ENCODE measurements at regions not wholly inside any gene's neighbourhood (a gene's known extent, or its start where the extent isn't known, plus 50 kb on each side); places are given as distances from the start of the nearest gene placed in this dataset.

- no peak overlapping the region for H3K4me2 ChIP-seq (ENCODE audit: low read length)
- H4K20me1 ChIP-seq (ENCODE audit: low read length), result no peaks in the 10 kb centered on the region
- H3K9ac ChIP-seq (ENCODE audit: low read length), result no peak overlapping the region
- no peaks in the 10 kb centered on the region for H3K9me2 ChIP-seq (replicated peaks; ENCODE audit: low read length)
- TF ChIP-seq EZH2phosphoT487 (IDR thresholded peaks at IDR 0.05; ENCODE audit: borderline replicate concordance, low read length) (no peak), EZH2 (IDR thresholded peaks at IDR 0.05; ENCODE audit: low read length, unreplicated experiment) (no peak), CTCF (conservative IDR thresholded peaks at IDR 0.05; ENCODE audit: low read depth, low read length) (no peak)
- H3K36me3 ChIP-seq (ENCODE audit: low read depth, low read length), result no peaks in the 10 kb centered on the region
- no peak for DNase-seq
- H3K4me1 ChIP-seq (ENCODE audit: insufficient read depth, low read length), result peaks cover 8% of the 10 kb centered on the region; the same call in 1 of the 2 replicates
- ChIA-PET CTCF (no interaction called here), POLR2A (ENCODE audit: unreplicated experiment) (no interaction called here)
- no peak for ATAC-seq
- H3K79me2 ChIP-seq (ENCODE audit: low read length), result no peaks in the 10 kb centered on the region
- no peaks in the 10 kb centered on the region for H3K9me3 ChIP-seq (ENCODE audit: low read length)
- no peak overlapping the region for H3K4me3 ChIP-seq (ENCODE audit: low read length)
- intact Hi-C loops (cut with micrococcal nuclease), result no loop called here
- H3K27me3 ChIP-seq (ENCODE audit: low read length), result no peaks in the 10 kb centered on the region
- H2AFZ ChIP-seq (ENCODE audit: low read length), result no peak overlapping the region
- no peaks in the 10 kb centered on the region for H3F3A ChIP-seq (ENCODE audit: low read length, unreplicated experiment)
- BruUV-seq (replicated peaks), result no TSS peak
- H3K27ac ChIP-seq (ENCODE audit: low read length), result no peak overlapping the region
These were observed 505.9 kb downstream of the MED13L start for GRCh38 chr12:115771601-115772000.

- Histone ChIP-seq H3K4me1 (ENCODE audit: insufficient read depth, low read length) (peaks cover 8% of the 10 kb centered on the region; the same call in 1 of the 2 replicates), H3F3A (ENCODE audit: low read length, unreplicated experiment) (no peaks in the 10 kb centered on the region), H3K4me2 (ENCODE audit: low read length) (no peak overlapping the region), H3K36me3 (ENCODE audit: low read depth, low read length) (no peaks in the 10 kb centered on the region), H2AFZ (ENCODE audit: low read length) (no peak overlapping the region), H3K4me3 (ENCODE audit: low read length) (no peak overlapping the region), H3K27ac (ENCODE audit: low read length) (no peak overlapping the region), H3K9ac (ENCODE audit: low read length) (no peak overlapping the region), H4K20me1 (ENCODE audit: low read length) (no peaks in the 10 kb centered on the region), H3K9me2 (replicated peaks; ENCODE audit: low read length) (no peaks in the 10 kb centered on the region), H3K9me3 (ENCODE audit: low read length) (no peaks in the 10 kb centered on the region), H3K27me3 (ENCODE audit: low read length) (no peaks in the 10 kb centered on the region), H3K79me2 (ENCODE audit: low read length) (no peaks in the 10 kb centered on the region)
- CTCF ChIA-PET, result interaction anchor here (0.6 kb wide), 1 partner anchor 373 kb away, joined by 3 read pairs; no protein-coding TSS in a partner anchor
- ATAC-seq, result peak; percentile 87
- peak; percentile 47 for DNase-seq
- no TSS peak for BruUV-seq (replicated peaks)
- POLR2A ChIA-PET (ENCODE audit: unreplicated experiment), result no interaction called here
- TF ChIP-seq CTCF (conservative IDR thresholded peaks at IDR 0.05; ENCODE audit: low read depth, low read length) (peak; percentile 50), EZH2phosphoT487 (IDR thresholded peaks at IDR 0.05; ENCODE audit: borderline replicate concordance, low read length) (no peak)
- intact Hi-C loops (cut with micrococcal nuclease), result no loop called here
These were observed 506.4 kb downstream of the MED13L start for GRCh38 chr12:115771065-115771464.

- intact Hi-C loops (cut with micrococcal nuclease), result no loop called here
- Histone ChIP-seq H3K9ac (ENCODE audit: low read length) (no peak overlapping the region), H3K9me3 (ENCODE audit: low read length) (no peaks in the 10 kb centered on the region), H3F3A (ENCODE audit: low read length, unreplicated experiment) (no peaks in the 10 kb centered on the region), H3K9me2 (replicated peaks; ENCODE audit: low read length) (no peaks in the 10 kb centered on the region), H3K27me3 (ENCODE audit: low read length) (no peaks in the 10 kb centered on the region), H4K20me1 (ENCODE audit: low read length) (no peaks in the 10 kb centered on the region), H3K36me3 (ENCODE audit: low read depth, low read length) (no peaks in the 10 kb centered on the region), H3K4me3 (ENCODE audit: low read length) (no peak overlapping the region), H3K79me2 (ENCODE audit: low read length) (no peaks in the 10 kb centered on the region), H3K27ac (ENCODE audit: low read length) (no peak overlapping the region), H3K4me2 (ENCODE audit: low read length) (no peak overlapping the region), H2AFZ (ENCODE audit: low read length) (no peak overlapping the region), H3K4me1 (ENCODE audit: insufficient read depth, low read length) (peaks cover 8% of the 10 kb centered on the region; the same call in 1 of the 2 replicates)
- TF ChIP-seq EZH2phosphoT487 (IDR thresholded peaks at IDR 0.05; ENCODE audit: borderline replicate concordance, low read length), result no peak
- no peak for TF ChIP-seq CTCF (conservative IDR thresholded peaks at IDR 0.05; ENCODE audit: low read depth, low read length)
- TF ChIP-seq EZH2 (IDR thresholded peaks at IDR 0.05; ENCODE audit: low read length, unreplicated experiment), result no peak
- ChIA-PET POLR2A (ENCODE audit: unreplicated experiment) (no interaction called here), CTCF (interaction anchor here (0.6 kb wide), 1 partner anchor 372 kb away, joined by 3 read pairs; no protein-coding TSS in a partner anchor)
- no peak for ATAC-seq
- no TSS peak for BruUV-seq (replicated peaks)
- no peak for DNase-seq
These were observed 506.9 kb downstream of the MED13L start for GRCh38 chr12:115770643-115771042.
